NCI-H1105 treated with DMSO at 0.1 percent for 48 hours (cell line): ENCODE measurements at regions not wholly inside any gene's neighbourhood (a gene's known extent, or its start where the extent isn't known, plus 50 kb on each side); places are given as distances from the start of the nearest gene placed in this dataset.
"Not testable (repeated sequence)": the region's sequence is repeated elsewhere in the genome, so short reads cannot be mapped to it uniquely, and the experiment has no call there.

Experiments
- DNase-seq: peaks from one replicate; lab custom pipeline; 2025; lab: John Stamatoyannopoulos, UW

- DNase-seq: no peak
Observed at GRCh38 chr21:34219334-34220060, 144.3 kb upstream of the KCNE2 start.

- no peak for DNase-seq
Observed at GRCh38 chr21:34220556-34221195, 143.1 kb upstream of the KCNE2 start.

GRCh38 chr21:34221331-34222030 lies 142.3 kb upstream of the KCNE2 start:
- DNase-seq: no peak

- no peak for DNase-seq
Observed at GRCh38 chr21:34222031-34222335, 141.8 kb upstream of the KCNE2 start.

GRCh38 chr21:34223376-34223775 lies 140.4 kb upstream of the KCNE2 start:
- DNase-seq: no peak

- no peak for DNase-seq
Observed at GRCh38 chr21:34227386-34227852, 136.4 kb upstream of the KCNE2 start.

GRCh38 chr21:34228792-34229191 lies 135.0 kb upstream of the KCNE2 start:
- no peak for DNase-seq

- DNase-seq: no peak
Observed at GRCh38 chr21:34229353-34229752, 134.5 kb upstream of the KCNE2 start.

- DNase-seq: not testable (repeated sequence)
Observed at GRCh38 chr21:34233741-34234140, 130.1 kb upstream of the KCNE2 start.

GRCh38 chr21:34235514-34235913 lies 128.3 kb upstream of the KCNE2 start:
- DNase-seq: no peak

GRCh38 chr21:34242973-34243372 lies 120.8 kb upstream of the KCNE2 start:
- DNase-seq: no peak

- DNase-seq: peak; percentile 3
Observed at GRCh38 chr21:34243562-34243961, 120.2 kb upstream of the KCNE2 start.

GRCh38 chr21:34252751-34253150 lies 111.1 kb upstream of the KCNE2 start:
- DNase-seq: no peak

GRCh38 chr21:34255073-34255472 lies 108.7 kb upstream of the KCNE2 start:
- DNase-seq: no peak

GRCh38 chr21:34260277-34261008 lies 103.4 kb upstream of the KCNE2 start:
- DNase-seq: no peak

GRCh38 chr21:34261841-34262468 lies 101.9 kb upstream of the KCNE2 start:
- no peak for DNase-seq

- no peak for DNase-seq
Observed at GRCh38 chr21:34262469-34262845, 101.3 kb upstream of the KCNE2 start.

- no peak for DNase-seq
Observed at GRCh38 chr21:34263629-34264028, 100.2 kb upstream of the KCNE2 start.

- no peak for DNase-seq
Observed at GRCh38 chr21:34266351-34266750, 97.5 kb upstream of the KCNE2 start.

- no peak for DNase-seq
Observed at GRCh38 chr21:34268493-34268892, 95.3 kb upstream of the KCNE2 start.

GRCh38 chr21:34270411-34270810 lies 93.4 kb upstream of the KCNE2 start:
- no peak for DNase-seq

- no peak for DNase-seq
Observed at GRCh38 chr21:34271189-34271851, 92.5 kb upstream of the KCNE2 start.
